ENCODE measurements at regions not wholly inside any gene's neighbourhood (a gene's known extent, or its start where the extent isn't known, plus 50 kb on each side); places are given as distances from the start of the nearest gene placed in this dataset.

- TF ChIP-seq POLR2A (IDR thresholded peaks at IDR 0.05; ENCODE audit: borderline replicate concordance, extremely low read depth, insufficient read depth, insufficient read length): no peak
- no peak for TF ChIP-seq CEBPB (IDR thresholded peaks at IDR 0.05; ENCODE audit: low read depth)
- TF ChIP-seq POLR2AphosphoS5 (IDR thresholded peaks at IDR 0.05; ENCODE audit: low read depth, low read length): no peak
- TF ChIP-seq EZH2 (IDR thresholded peaks at IDR 0.05): no peak
- TF ChIP-seq JUND (IDR thresholded peaks at IDR 0.05): no peak
- TF ChIP-seq EGR1 (IDR thresholded peaks at IDR 0.05; ENCODE audit: low read depth): no peak
- TF ChIP-seq REST (IDR thresholded peaks at IDR 0.05; ENCODE audit: low read depth): no peak
- TF ChIP-seq CTCF (IDR thresholded peaks at IDR 0.05 in 2 of 3, conservative IDR thresholded peaks at IDR 0.05 in 1 of 3; ENCODE audit: borderline replicate concordance in 1 of 3, insufficient read depth in 1 of 3, low read depth in 2 of 3, low read length in 2 of 3): no peak
- no peak for TF ChIP-seq SP1 (IDR thresholded peaks at IDR 0.05; ENCODE audit: low read depth)
- no peak for TF ChIP-seq ZNF274 (IDR thresholded peaks at IDR 0.05; ENCODE audit: low read depth, low read length)
- TF ChIP-seq TCF7L2 (IDR thresholded peaks at IDR 0.05; ENCODE audit: borderline replicate concordance, extremely low read depth, insufficient read depth, insufficient read length): no peak
- TF ChIP-seq RAD21 (IDR thresholded peaks at IDR 0.05; ENCODE audit: low read depth): no peak
- no peak for TF ChIP-seq EZH2phosphoT487 (IDR thresholded peaks at IDR 0.05; ENCODE audit: borderline replicate concordance)
These were observed 353.2 kb downstream of the SPRY2 start for GRCh38 chr13:79987761-79988160.
